Small intestine (tissue), 7 donors: ENCODE measurements at regions not wholly inside any gene's neighbourhood (a gene's known extent, or its start where the extent isn't known, plus 50 kb on each side); places are given as distances from the start of the nearest gene placed in this dataset.

Experiments used
- DNase-seq, 2 donors: peaks; one replicate each; pipeline versions ENCODE4 v3.0.0 to v3.0.0-alpha.2; 2013
- FAIRE-seq: peaks from 2 replicates; lab custom pipeline; 2012; peaks lifted over from hg19 to GRCh38; lab: Jason Lieb, UNC
- H3K27ac ChIP-seq, 3 donors: one replicate each; pipeline ENCODE4 v1.5.1; 2013; ENCODE audit warnings: low read length in 2 of 3, mild to moderate bottlenecking in 2 of 3, control low read depth in 1 of 3, inconsistent platforms in 1 of 3, low read depth in 1 of 3, moderate library complexity in 1 of 3
- H3K27me3 ChIP-seq, 3 donors: one replicate each; pipeline ENCODE4 v1.6.1; 2013; ENCODE audit warnings: low read length in 3 of 3, inconsistent platforms in 1 of 3; ENCODE audit not compliant: control insufficient read depth in 3 of 3, insufficient read depth in 3 of 3
- H3K36me3 ChIP-seq, 3 donors: one replicate each; pipeline ENCODE4 v1.6.1; 2013; ENCODE audit warnings: low read length in 3 of 3, inconsistent platforms in 1 of 3, low read depth in 1 of 3, mild to moderate bottlenecking in 1 of 3, moderate library complexity in 1 of 3; ENCODE audit not compliant: control insufficient read depth in 3 of 3, insufficient read depth in 2 of 3
- H3K4me1 ChIP-seq, 3 donors: one replicate each; pipeline ENCODE4 v1.6.1; 2013; ENCODE audit warnings: low read length in 2 of 3, inconsistent platforms in 1 of 3, low read depth in 1 of 3, mild to moderate bottlenecking in 1 of 3, moderate library complexity in 1 of 3; ENCODE audit not compliant: control insufficient read depth in 3 of 3, insufficient read depth in 2 of 3
- H3K4me3 ChIP-seq, 3 donors: one replicate each; pipeline ENCODE4 v1.5.1; 2013; ENCODE audit warnings: low read length in 3 of 3, control low read depth in 1 of 3, inconsistent platforms in 1 of 3, low read depth in 1 of 3, mild to moderate bottlenecking in 1 of 3, moderate library complexity in 1 of 3
- H3K9me3 ChIP-seq, 2 donors: one replicate each; pipeline ENCODE4 v1.6.1; 2013; ENCODE audit warnings: low read depth in 1 of 2, low read length in 1 of 2; ENCODE audit not compliant: control insufficient read depth in 2 of 2, insufficient read depth in 1 of 2
- WGBS, 3 donors: extraction: QIAGEN DNeasy Blood & Tissue Kit; methylation state at CpG; one replicate each; pipeline ENCODE4 v1.1.7; 2013; 5-methylcytosine and 5-hydroxymethylcytosine counted together
- donor health status: healthy with polysubstance abuse.
- donor health status: control.
- donor health status: control.
- donor health status: Bipolar disorder and iron deficiency.
- donor health status: healthy.

GRCh38 chr12:17235996-17236395, 630.0 kb upstream of the LMO3 start:
- Histone ChIP-seq H3K36me3 (no peaks in the 10 kb centered on the region), H3K9me3 (no peaks in the 10 kb centered on the region), H3K4me3 (no peak overlapping the region), H3K27ac (no peak overlapping the region), H3K4me1 (no peaks in the 10 kb centered on the region), H3K27me3 (no peaks in the 10 kb centered on the region)
- no peak for FAIRE-seq
- no peak for DNase-seq
- 68 to 80% (median 71%) methylated on average over 5 of the region's 5 CpGs for WGBS, 3 donors

- Histone ChIP-seq H3K36me3 (no peaks in the 10 kb centered on the region), H3K4me3 (no peak overlapping the region), H3K9me3 (peaks cover 0 to 1% of the 10 kb centered on the region in 2 donors), H3K27me3 (no peaks in the 10 kb centered on the region), H3K27ac (no peak overlapping the region), H3K4me1 (no peaks in the 10 kb centered on the region)
- DNase-seq (no peak), FAIRE-seq (no peak)
- 53 to 61% (median 53%) methylated on average over 4 of the region's 4 CpGs for WGBS, 3 donors
Measured at GRCh38 chr12:17215759-17216570, 610.0 kb upstream of the LMO3 start.

GRCh38 chr12:17214929-17215328, 609.0 kb upstream of the LMO3 start:
- no peak for FAIRE-seq

DNA sequence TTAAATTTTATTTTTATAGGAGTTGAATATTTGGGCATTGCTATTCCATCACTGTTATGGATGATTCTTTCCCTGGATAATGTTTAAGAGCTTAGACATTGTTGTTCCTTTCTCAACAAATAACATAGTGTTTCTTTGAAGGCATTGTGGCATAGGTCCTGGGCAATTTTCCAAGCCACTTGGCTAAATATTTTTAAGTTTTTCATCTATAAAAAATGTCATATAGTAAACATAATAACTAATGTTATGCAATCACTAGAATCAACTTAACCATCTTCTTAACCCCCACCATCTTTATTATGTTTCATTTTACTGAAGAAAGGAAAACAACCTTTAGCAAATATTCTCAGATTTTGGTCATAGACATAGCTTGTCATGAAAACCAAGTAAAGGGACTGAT, 600.6 kb upstream of the LMO3 start:
- H3K36me3 ChIP-seq = no peaks in the 10 kb centered on the region
- H3K27me3 ChIP-seq = no peaks in the 10 kb centered on the region
- no peak for DNase-seq
- no peak for FAIRE-seq
- H3K9me3 ChIP-seq = peaks cover 7 to 13% of the 10 kb centered on the region in 2 donors
- no peak overlapping the region for H3K4me3 ChIP-seq
- no peaks in the 10 kb centered on the region for H3K4me1 ChIP-seq
- H3K27ac ChIP-seq = no peak overlapping the region

More at GRCh38 chr12:17214929-17215328, 609.0 kb upstream of the LMO3 start:
- no peak for DNase-seq
- WGBS, 3 donors = 16 to 26% (median 20%) methylated on average over 2 of the region's 2 CpGs
- H3K27me3 ChIP-seq = no peaks in the 10 kb centered on the region
- H3K4me1 ChIP-seq = no peaks in the 10 kb centered on the region
- H3K27ac ChIP-seq = no peak overlapping the region
- H3K36me3 ChIP-seq = no peaks in the 10 kb centered on the region
- no peak overlapping the region for H3K4me3 ChIP-seq
- peaks cover 0 to 1% of the 10 kb centered on the region in 2 donors for H3K9me3 ChIP-seq

GRCh38 chr12:17204289-17205054, 598.5 kb upstream of the LMO3 start:
- DNase-seq = no peak
- H3K4me3 ChIP-seq = no peak overlapping the region
- H3K9me3 ChIP-seq = peaks cover 7 to 13% of the 10 kb centered on the region in 2 donors
- no peaks in the 10 kb centered on the region for H3K4me1 ChIP-seq
- 67 to 83% (median 74%) methylated on average over 3 of the region's 3 CpGs for WGBS, 3 donors
- no peaks in the 10 kb centered on the region for H3K27me3 ChIP-seq
- no peaks in the 10 kb centered on the region for H3K36me3 ChIP-seq
- H3K27ac ChIP-seq = no peak overlapping the region
- no peak for FAIRE-seq

DNA sequence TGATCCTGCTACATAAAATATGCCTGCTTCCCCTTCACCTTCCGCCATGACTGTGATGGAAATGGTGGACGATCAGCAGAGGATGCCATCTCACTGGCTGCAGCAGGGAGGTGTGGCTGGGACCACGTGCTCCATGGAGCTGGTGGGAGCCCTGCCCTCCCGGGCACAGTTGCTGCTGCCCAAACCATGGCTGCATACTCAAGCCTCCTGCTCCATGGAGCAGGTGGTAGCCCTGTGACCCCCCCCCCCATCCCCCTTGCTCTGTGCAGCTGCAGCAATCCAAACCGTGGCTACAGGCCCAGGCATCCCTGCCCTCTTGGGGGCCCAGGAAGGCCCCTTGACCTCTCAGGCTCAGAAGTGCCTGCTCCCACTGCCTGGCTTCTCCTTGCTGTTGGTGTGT, 597.5 kb upstream of the LMO3 start:
- H3K4me1 ChIP-seq = no peaks in the 10 kb centered on the region
- 61 to 78% (median 68%) methylated on average over 5 of the region's 5 CpGs for WGBS, 3 donors
- no peaks in the 10 kb centered on the region for H3K27me3 ChIP-seq
- no peaks in the 10 kb centered on the region for H3K36me3 ChIP-seq
- peaks cover 7 to 13% of the 10 kb centered on the region in 2 donors for H3K9me3 ChIP-seq
- DNase-seq (no peak), FAIRE-seq (no peak)
- H3K27ac ChIP-seq = no peak overlapping the region
- H3K4me3 ChIP-seq = no peak overlapping the region

DNA sequence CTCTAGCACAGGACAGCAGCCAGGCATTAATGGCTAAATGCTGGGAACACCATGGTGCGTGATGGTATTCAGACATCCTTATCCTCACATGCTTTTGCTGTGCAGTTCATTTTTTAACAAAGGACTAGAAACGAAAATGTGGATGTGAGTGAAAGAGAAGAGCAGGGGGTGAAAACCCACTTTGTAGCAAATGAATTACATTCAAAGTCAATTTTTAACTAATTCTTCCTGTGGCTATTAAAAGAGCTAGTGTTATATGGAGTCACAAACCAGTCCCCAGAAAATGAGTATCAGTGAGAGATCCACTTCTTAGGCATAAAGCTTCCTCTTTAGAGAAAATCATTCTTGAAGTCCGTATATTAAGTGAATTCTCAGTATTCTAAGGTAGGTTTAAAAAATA, 592.0 kb upstream of the LMO3 start:
- FAIRE-seq = no peak

DNA sequence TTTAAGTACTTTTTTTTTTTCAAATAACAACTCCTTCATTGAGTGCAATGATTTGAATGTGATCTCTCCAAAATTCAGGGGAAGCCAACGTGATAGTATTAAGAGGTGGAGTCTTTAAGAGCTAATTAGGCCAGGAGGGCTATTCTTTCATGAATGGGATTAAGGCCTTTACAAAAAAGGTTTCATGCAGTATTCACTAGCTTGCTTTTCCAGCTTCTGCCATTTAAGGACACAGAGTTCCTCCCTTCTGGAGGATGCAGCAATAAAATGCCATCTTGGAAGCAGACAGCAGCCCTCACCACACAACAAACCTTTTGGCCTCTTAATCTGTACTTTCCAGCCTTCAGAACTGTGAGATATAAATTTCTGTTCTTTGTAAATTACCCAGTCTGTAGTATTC, 586.8 kb upstream of the LMO3 start:
- Histone ChIP-seq H3K4me1 (no peaks in the 10 kb centered on the region), H3K9me3 (no peaks in the 10 kb centered on the region), H3K27ac (no peak overlapping the region), H3K27me3 (no peaks in the 10 kb centered on the region), H3K36me3 (no peaks in the 10 kb centered on the region), H3K4me3 (no peak overlapping the region)
- DNase-seq (no peak), FAIRE-seq (no peak)
- WGBS, 3 donors = 13 to 59% (median 37%) methylated on average over 1 of the region's 1 CpG

More for the DNA sequence above, 592.0 kb upstream of the LMO3 start:
- 49 to 67% (median 53%) methylated on average over 3 of the region's 3 CpGs for WGBS, 3 donors
- Histone ChIP-seq H3K4me1 (no peaks in the 10 kb centered on the region), H3K27ac (no peak overlapping the region), H3K9me3 (no peaks in the 10 kb centered on the region), H3K36me3 (no peaks in the 10 kb centered on the region), H3K4me3 (no peak overlapping the region), H3K27me3 (no peaks in the 10 kb centered on the region)
- DNase-seq = no peak
